Amniotic epithelial cell (primary cell): ENCODE measurements at regions not wholly inside any gene's neighbourhood (a gene's known extent, or its start where the extent isn't known, plus 50 kb on each side); places are given as distances from the start of the nearest gene placed in this dataset.

Source experiments
- DNase-seq: peaks from one replicate; pipeline ENCODE4 v3.0.0-alpha.2; 2010; ENCODE audit warnings: low read depth

DNA sequence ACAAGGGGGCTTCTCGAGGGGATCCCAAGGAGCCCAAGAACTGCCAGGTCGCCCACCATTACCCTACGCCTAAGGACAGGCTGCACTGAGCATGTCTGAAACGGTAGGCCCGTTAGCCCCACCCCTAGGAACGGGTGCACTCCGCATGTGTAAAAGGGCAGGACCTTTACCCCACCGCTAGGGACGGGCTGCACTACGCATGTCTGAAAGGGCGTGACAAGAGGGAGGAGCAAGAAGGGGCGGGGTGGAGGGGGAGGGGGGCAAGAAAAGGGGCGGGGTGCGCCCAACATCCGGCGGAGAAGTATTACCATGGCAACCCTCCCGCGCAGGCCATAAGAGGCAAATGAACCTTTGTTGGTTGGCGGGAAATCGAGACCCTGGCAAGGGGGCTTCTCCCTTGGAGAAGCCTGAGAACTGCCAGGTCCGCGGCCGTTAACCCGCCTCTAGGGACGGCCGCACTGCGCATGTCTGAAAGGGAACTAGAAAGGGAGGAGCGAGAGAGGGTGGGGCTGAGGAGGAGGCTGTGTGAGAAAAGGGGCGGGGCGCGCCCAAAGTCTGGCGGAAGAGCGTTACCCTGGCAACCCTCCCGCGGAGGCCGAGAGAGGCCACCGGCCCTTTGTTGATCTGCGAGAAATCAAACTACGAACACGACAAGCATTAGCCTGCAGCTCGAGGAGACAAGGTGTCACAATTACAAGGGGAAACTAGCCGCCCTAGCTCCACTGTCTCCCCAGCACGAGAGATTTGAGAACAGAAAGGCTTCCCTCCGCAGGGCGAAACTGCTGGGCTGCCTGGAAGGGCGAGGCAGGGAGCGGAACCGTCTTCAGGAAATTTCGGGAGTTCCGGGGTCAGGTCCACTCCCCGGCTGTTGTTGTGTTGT, 2046.8 kb downstream of the TP53TG3F start:
- no peak for DNase-seq

DNA sequence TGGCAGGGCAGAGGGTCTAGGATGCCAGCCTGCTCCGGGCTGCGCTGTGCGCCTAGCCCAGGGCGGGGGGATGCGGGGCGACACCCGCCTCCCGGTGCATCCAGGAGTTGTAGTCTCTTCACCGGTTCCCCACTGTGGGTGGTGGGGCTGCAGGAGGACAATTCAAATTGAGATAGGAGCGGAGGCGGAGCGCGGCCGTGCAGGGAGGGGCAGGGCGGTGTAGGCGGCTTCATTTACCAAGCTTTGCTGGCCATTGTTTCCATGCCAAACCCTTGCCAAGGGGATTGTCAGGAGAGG, 2047.4 kb downstream of the TP53TG3F start:
- no peak for DNase-seq

DNA sequence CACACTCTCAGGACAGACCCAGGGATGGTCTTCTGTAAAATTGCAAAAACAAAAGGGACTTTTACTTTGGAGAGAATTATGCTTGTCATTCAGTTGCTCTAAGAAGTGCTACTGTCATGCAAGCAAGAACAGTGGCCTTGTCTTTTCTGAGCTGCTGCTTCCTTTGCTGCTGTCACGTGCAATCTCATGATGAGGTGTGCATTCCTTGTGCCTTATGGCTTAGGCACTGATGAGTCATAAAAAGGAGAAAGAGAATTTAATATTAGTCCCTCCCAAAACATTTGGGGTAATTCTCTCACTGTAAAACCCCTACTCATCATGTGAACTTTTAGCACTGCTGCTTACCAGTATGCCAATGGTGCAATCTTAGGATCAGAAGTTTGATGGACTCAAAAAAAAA, 2051.3 kb downstream of the TP53TG3F start:
- DNase-seq = no peak

DNA sequence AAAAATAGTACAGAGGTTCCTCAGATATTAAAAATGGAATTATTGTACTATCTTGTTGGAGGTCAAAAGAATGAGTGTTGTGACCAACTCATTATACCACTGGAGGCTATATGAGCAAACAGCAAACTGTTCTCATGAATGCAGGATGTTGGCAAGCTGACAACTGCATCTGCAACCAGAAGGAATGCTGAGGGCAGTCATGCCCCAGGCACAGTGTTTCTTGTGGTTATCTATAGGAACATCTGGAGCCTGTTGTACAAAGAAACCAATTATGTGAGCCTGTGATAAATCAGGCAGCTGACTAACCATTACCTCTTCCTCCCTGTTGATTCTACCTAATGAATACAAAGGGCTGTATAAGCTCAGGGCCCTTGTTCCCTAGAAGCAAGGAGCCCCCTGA, 2057.1 kb downstream of the TP53TG3F start:
- DNase-seq = no peak

DNA sequence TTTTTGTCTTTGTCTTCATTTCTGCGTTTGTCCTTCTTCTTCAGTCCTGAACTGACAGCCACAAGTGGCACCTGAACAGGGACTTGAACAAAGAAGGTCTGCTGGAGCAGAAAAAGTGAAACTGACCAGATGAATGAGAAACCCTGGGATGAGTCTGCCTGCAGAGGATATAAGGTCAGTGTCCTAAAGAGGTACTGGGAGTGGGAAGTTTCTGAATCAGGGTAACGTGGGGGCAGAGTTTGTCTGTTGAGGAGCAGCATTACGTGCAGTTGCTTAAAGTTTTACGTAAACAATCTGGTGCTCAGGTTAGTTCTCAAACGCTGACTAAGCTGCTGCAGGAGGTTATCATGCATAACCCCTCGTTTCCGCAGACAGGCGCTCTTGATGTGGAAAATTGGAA, 2057.6 kb downstream of the TP53TG3F start:
- DNase-seq = no peak

DNA sequence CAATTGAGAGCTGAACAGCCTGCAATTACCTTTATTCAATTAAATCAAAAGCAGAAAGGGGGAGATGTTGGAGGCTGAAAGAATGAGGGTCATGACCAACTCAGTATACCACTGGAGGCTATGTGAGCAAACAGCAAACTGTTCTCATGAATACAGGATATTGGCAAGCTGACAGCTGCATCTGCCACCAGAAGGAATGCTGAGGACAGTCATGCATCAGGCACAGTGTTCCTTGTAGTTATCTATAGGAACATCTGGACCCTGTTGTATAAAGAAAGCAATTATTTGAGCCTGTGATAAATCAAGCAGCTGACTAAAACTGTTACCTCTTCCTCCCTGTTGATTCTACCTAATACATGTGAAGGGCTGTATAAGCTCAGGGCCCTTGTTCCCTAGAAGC, 2064.6 kb downstream of the TP53TG3F start:
- no peak for DNase-seq

DNA sequence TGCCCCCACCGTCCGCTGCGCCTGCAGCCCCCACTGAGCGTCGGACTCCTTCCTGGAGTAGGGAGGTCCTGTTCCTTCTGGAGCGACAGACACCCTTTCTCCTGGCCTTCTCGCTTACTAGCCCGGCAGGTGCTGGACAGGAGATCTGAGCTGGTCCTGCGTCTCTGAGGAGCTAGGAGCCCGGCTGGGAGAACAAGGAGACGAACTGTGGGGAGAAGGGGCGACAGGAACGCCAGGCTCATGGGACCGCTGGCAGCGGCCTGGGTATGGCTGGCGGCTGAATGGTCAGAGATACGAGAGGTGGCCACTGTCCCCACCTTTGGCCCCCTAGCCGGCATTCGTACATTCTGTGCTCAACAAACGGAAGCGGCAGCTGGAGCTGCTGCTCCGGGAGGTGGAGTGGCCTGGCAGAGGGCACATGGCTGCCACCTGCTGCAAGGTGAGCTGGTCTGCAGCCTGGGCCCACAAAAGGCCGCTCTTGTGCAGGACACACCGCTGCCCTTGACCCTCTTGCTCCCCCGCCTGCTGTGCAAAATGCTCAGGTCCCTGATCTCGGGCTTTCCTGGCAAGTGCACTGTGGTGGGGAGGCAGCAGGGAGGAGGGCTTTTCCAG, 2066.7 kb downstream of the TP53TG3F start:
- no peak for DNase-seq

DNA sequence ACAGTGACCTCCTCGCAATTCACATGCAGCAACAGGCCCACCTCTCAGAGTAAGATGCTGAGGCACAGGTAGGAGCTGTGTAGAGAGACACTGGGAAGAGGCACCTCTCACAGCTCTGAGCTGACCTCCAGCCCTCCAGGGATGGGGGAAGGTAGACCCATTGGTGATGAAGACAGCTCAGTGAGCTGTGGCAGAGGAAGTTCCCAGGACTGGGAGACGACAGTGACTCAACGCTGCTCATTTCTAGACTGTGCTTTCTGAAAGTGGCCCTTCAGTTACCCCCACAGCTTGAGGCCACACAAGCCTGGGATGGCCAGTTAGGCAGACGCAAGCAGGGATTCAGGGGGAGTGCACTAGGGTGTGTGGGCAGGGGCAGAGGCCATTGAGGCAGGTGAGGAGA, 2073.2 kb downstream of the TP53TG3F start:
- DNase-seq = no peak

DNA sequence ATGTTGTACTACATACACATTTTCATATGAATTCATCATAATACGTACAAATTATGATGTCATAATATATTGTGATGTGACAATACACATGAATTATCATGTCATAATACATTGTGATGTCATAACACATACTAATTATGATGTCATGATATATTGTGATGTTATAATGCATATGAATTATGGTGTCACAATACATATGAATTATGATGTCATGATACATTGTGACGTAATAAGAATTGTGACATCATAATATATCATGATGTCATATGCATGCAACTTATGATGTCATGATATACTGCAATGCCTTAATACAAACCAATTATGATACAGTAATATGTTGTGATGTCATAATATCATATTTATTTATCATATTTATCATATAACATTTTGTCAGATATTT, 2074.3 kb downstream of the TP53TG3F start:
- DNase-seq = peak; percentile 1

DNA sequence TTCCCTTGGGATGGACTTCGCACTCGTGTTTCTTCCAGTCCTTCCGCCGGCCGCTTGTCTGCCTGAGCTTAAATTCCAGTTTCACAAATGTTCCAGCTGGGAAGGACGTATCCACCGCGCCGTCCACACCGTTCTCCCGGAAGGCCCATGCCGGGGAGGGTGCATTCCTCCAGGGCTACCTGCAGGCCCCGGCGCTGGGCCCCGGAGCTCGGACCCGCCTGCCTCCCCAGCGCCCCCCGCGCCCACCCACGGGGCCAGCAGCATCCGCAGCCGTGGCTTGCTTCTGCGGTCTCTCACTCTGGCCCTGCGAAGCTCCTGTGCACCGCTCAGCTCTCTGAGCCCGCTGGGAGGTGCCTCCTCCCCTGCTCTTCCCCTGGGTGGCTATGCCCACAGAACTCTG, 2084.1 kb downstream of the TP53TG3F start:
- no peak for DNase-seq

DNA sequence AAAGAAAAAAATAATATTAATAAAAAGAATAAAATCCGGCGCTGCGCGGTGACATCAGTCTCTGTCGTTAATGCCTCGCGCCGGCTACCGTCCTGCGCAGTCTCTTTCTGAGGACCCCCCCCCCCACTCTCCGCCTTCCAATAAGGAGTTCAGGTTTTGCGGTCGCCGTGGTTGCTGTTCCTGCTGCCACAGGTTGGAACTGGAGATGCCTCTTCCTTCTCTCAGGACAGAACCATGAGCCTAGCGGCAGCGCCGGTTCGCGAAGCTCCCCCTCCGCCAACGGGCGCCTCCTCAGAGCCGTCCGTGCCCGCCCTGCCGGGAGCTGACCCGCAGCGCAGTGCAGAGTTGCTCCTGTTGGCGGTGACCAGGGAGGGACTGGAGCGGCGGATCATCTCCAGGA, 2093.4 kb downstream of the TP53TG3F start:
- no peak for DNase-seq

DNA sequence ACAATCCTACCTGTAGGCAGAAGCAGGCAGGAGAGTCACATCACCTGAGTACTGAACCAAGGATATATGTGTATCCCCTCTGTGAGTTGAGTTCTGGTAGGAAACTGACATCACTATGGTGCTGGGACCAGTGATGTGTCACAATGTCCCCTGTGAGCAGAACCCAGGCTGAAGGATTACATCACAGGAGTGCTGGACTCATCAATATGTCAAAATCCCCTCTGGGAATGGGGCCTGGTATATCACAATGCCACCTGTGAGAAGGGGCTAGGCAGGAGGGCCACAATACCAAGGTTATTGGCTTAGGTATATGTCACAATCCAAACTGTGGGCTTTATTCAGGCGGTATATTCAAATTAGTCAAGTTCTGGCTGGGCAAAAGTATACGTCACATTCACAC, 2098.3 kb downstream of the TP53TG3F start:
- no peak for DNase-seq

DNA sequence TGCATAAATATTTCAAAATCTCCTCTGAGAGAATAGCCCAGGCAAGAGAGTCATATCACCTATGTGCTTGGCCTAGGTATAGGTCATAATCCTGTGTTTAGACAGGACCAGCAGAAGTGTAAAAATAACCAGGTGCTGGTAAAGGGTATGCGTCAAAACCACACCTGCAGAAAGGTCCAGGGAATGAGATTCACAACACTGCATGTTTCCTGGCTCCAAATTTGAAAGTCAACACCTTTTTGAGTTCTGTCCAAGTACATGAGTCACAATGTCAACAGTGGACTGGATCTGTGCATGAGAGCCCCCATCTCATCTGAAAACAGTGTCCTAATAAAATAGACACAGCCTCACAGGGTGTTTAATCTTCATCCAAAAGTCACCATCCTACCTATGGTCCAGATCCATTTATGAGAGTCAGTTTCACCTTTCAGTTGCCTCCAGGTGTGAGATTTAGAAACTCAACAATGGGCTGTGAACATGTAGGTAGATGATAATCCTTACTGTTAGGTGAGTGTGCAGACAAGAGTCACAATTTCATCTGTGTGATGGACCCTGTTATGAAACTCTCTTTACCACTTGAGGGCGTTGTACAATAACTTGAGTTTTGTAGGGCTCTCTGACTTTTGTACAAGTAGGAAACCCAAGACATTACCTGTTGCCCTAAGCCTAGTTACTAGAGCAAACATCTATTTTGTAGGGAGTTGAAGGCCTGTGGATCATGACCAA, 2100.7 kb downstream of the TP53TG3F start:
- DNase-seq = no peak

DNA sequence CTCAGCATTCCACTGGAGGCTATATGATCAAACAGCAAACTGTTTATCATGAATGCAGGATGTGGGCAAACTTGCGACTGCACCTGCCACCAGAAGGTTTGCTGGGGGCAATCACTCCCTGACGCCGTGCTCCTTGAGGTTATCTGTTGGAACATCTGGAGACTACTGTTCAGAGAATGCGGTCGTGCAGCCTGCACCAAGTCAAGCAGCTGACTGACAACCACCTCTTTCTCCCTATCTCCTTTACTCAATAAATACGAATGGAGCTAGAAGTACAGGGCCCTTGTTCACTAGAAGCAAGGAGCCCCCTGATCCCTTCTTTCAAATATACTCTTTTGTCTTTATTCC, 2101.2 kb downstream of the TP53TG3F start:
- no peak for DNase-seq

DNA sequence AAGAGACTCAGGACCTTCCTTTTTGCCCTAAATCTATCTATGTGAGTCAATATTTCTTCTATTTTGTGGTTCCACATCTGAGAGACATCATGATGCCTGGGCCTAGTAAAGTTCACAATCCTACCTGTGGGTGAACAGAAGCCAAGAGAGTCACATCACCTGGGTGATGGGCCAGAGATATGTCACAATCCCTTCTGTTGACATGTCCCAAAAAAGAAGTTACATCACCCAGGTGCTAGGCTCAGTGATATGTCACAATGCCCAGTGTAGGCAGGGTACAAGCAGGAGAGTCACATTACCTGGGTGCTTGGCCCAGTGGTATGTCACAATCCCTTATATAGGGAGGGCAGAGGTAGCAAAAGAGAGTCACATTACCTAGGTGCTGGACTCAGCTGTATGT, 2101.9 kb downstream of the TP53TG3F start:
- no peak for DNase-seq

DNA sequence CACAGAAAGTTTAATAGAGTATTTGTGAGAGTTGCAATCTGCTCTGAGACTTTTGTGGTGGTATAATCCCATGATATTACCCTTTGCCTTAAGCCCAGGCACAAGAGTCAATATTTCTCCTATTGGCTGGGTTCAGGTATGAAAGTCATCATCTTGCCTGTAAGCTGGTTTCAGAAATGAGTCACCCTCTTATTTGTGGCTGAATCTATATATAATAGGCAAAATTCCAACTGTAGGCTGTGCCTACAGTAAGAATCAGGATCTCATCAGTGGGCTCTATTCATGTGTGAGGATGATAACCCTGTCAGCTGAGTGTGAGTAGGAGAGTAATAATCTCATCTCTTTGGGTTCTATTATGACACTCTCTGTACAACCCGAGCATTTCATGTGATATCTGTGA, 2103.1 kb downstream of the TP53TG3F start:
- DNase-seq = no peak

DNA sequence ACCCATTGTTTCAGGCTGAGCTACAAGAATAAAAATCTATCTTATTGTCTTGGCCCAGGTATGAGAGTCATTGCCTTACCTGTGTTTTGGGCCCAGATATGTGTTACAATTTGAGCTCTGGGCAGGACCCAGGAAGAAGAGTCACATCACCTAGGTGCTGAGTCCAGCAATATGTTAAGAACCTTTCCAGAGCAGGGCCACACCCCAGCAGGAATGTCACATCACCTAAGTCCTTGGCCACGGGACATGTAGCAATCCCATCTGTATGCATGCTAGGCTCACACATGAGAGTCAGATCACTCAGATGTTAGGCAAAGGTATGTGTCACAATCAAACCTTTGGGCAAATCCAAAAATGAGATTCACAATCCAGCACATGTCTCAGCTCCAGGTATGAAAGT, 2103.5 kb downstream of the TP53TG3F start:
- DNase-seq = no peak

DNA sequence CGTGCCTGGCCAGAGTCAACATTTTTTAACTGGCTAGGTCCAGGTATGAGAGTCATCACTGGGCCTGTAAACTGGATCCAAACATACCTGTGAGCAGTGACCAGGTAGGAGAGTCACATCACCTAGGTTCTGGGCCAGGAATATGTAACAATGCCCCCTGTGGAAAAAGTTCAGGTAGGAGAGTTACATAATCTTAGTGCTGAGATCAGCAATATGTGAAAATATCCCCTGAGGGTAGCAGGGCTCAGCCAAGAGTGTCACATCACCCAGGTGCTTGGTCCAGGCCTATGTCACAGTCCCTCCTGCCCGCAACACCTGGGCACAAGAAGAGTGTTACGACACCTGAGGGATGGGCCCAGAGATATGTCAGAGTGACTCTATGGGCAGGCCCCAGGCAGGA, 2104.7 kb downstream of the TP53TG3F start:
- no peak for DNase-seq

DNA sequence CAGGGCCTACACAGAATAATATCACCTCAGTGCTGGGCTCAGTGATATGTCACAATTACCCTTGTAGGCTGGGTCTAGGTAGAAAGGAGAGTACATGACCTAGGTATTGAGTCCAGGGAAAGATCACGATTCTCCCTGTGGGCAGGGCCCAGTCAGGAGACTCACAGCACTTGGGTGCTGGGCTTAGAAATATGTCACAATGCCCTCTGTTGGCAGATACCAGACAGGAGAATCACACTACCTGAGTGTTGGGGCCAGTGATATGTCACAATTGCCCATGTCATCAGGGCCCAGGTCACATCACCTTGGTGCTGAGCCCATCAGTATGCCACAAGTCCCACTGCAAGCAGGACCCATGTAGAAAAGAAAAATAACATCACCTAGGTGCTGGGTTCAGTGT, 2105.5 kb downstream of the TP53TG3F start:
- DNase-seq = no peak

DNA sequence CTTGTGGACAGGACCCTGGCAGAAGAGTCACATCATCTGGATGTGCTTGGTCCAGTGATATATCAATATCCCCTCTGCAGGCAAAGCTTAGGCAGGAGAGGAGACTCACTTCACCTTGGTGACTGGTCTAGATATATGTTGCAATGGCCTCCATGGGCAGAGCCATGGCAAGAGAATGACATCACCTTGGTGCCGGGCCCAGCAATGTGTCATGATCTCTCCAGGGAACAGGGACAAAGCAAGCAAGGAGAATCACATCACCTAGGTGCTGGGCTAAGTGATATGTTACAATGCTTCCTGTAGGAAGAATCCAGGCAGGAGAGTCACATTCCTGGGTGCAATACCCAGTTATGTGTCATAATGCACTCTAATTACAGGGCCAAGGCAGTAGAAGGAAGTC, 2106.2 kb downstream of the TP53TG3F start:
- no peak for DNase-seq

DNA sequence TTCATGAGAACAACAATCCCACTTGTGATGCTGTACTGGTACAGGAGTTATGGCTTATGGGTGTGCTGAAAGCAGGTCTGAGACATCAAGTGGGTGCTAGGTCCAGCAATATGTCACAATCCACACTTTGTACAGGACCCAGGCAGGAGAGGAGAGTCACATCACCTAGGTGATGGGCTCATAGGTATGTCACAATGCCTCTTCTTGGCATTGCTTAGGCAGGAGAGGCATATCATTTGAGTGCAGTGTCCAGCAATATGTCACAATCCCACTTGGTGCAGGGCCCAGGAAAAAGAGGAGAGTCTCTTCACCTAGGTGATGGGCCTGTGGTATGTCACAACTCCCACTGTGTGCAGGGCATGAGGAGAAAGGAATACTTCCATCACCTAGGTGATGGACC, 2110.0 kb downstream of the TP53TG3F start:
- no peak for DNase-seq

DNA sequence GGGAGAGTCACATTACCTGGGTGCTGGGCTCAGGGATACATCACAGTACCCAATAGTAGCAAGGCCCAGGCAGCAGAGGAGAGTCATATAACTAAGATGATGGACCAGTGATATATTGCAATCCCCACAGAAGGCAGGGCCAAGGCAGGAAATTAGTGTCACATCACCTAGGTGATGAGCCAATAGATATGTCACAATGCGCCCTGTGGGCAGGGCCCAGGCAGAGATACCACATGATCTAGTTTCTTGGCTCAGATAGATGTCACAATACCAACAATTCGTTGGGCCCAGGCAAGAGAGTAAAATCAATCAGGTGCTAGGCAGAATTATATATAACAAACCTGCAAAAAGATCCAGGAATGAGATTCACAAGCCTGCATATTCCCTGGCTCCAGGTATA, 2111.5 kb downstream of the TP53TG3F start:
- DNase-seq = no peak

DNA sequence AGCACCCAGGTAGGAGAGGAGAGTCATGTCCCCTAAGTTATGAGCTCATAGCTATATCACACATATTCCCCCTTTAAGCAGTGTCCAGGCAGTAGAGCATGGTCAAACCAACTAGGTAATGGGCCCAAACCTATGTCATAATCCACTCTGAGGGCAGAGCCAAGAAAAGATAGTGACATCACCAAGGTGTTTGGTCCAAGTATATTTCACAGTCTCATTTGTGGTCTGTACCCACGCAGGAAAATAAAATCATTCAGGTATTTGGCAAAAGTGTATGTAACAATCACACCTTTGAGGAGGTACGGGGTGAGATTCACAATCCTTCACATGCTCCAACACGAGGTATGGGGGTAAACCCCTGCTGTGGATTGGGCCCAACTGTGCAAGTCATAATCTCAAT, 2112.8 kb downstream of the TP53TG3F start:
- no peak for DNase-seq

DNA sequence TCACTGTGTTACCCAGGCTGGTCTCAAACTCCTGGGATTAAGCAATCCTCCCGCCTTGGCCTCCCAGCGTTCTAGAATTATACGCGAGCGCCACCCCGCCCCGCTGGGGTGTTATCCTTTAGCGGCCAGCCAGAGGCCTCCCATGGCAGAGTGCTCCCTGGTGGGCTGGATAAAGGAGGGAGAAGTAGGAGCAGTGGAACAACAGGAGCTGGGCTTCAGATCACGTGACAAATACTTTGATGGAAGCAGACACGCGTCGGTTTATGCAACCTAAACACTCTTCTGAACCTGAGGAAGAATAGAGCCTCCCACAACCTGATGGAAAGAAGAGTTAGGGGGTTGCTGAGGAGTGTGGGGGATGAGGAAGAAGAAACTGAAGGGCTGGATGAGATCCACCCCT, 2114.0 kb downstream of the TP53TG3F start:
- DNase-seq = no peak
